OCI-LY3 (cell line): ENCODE measurements at regions not wholly inside any gene's neighbourhood (a gene's known extent, or its start where the extent isn't known, plus 50 kb on each side); places are given as distances from the start of the nearest gene placed in this dataset.

Source experiments
- H2AFZ ChIP-seq: fragments of 200-600, 300-600 bp; shearing (Covaris generic); 2 replicates; pipeline ENCODE4 v1.6.0; 2014; ENCODE audit warnings: antibody characterized with exemption, low read depth, low read length
- H3K27ac ChIP-seq: fragments of 200-600, 300-600 bp; sonication (generic); 2 replicates; pipeline ENCODE4 v1.5.1; 2014; ENCODE audit warnings: mild to moderate bottlenecking, low read length, moderate library complexity, mixed read lengths
- H3K27me3 ChIP-seq: fragments of 200-600, 300-600 bp; sonication (generic); 2 replicates; pipeline ENCODE4 v1.6.1; 2014; ENCODE audit warnings: low read depth, low read length, mixed read lengths
- H3K36me3 ChIP-seq: fragments of 200-600, 300-600 bp; sonication (generic); replicated peaks from 2 replicates; pipeline ENCODE3; 2014; ENCODE audit warnings: low read depth, low read length, mixed read lengths
- H3K4me1 ChIP-seq: fragments of 300-600, 200-600 bp; sonication (generic); 2 replicates; pipeline ENCODE4 v1.6.1; 2014; ENCODE audit warnings: low read length, mixed read lengths
- H3K4me2 ChIP-seq: fragments of 200-600, 300-600 bp; sonication (generic); 2 replicates; pipeline ENCODE4 v1.6.1; 2014; ENCODE audit warnings: low read length, mixed read lengths
- H3K4me3 ChIP-seq: fragments of 300-600, 200-600 bp; sonication (generic); 2 replicates; pipeline ENCODE4 v1.5.1; 2014; ENCODE audit warnings: antibody characterized with exemption, mild to moderate bottlenecking, low read length, moderate library complexity
- H3K79me2 ChIP-seq: fragments of 300-600, 200-600 bp; shearing (Covaris generic); 2 replicates; pipeline ENCODE4 v1.6.1; 2014; ENCODE audit warnings: mild to moderate bottlenecking, low read length, mixed read lengths
- H3K9ac ChIP-seq: fragments of 300-600, 200-600 bp; shearing (Covaris generic); 2 replicates; pipeline ENCODE4 v1.6.0; 2014; ENCODE audit warnings: mild to moderate bottlenecking, low read length, moderate library complexity
- H3K9me3 ChIP-seq: fragments of 200-600, 300-600 bp; shearing (Covaris generic); 2 replicates; pipeline ENCODE4 v1.6.1; 2014; ENCODE audit warnings: low read length, mixed read lengths; ENCODE audit not compliant: insufficient read depth
- H4K20me1 ChIP-seq: fragments of 200-600, 300-600 bp; sonication (generic); 2 replicates; pipeline ENCODE4 v1.6.1; 2016; ENCODE audit warnings: low read length, mixed read lengths; ENCODE audit not compliant: insufficient read depth
- EZH2phosphoT487 ChIP-seq: fragments of 200-600 bp; shearing (Covaris generic); IDR thresholded peaks from 2 replicates; pipeline ENCODE4 v1.6.1; 2018; ENCODE audit warnings: antibody characterized with exemption, mixed run types, low read depth
- TF ChIP-seq, protein P1 (sequence below): fragments of 200-600, 300-600 bp; sonication (generic); IDR thresholded peaks from 2 replicates; pipeline ENCODE4 v1.5.1; 2014; ENCODE audit warnings: antibody characterized with exemption, low read length, low read depth

DNA sequence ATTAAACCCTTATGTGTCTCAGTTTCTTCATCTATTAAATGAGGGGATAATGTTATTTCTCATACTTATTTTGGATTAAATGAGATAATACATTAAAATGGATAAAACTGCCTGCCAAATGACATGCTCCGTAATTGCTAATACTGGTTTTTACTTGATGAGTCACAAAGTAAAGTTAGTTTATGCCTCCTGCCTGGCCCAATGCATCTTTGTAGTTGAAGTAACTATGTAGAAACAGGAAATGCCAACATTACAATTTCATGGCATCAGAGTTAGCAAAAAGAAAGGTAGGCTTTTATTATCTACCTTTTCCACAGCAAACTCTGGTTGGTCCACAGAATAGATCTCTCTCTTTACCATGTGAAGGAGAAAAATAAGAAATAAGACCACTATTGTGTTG lies 214.5 kb downstream of the TBX15 start:
- no peaks in the 10 kb centered on the region for H3K9me3 ChIP-seq
- no peak overlapping the region for H3K4me2 ChIP-seq
- H3K4me3 ChIP-seq: no peak overlapping the region
- no peaks in the 10 kb centered on the region for H3K79me2 ChIP-seq
- H3K36me3 ChIP-seq: no peaks in the 10 kb centered on the region
- TF ChIP-seq EZH2phosphoT487: no peak
- TF ChIP-seq, protein P1, sequence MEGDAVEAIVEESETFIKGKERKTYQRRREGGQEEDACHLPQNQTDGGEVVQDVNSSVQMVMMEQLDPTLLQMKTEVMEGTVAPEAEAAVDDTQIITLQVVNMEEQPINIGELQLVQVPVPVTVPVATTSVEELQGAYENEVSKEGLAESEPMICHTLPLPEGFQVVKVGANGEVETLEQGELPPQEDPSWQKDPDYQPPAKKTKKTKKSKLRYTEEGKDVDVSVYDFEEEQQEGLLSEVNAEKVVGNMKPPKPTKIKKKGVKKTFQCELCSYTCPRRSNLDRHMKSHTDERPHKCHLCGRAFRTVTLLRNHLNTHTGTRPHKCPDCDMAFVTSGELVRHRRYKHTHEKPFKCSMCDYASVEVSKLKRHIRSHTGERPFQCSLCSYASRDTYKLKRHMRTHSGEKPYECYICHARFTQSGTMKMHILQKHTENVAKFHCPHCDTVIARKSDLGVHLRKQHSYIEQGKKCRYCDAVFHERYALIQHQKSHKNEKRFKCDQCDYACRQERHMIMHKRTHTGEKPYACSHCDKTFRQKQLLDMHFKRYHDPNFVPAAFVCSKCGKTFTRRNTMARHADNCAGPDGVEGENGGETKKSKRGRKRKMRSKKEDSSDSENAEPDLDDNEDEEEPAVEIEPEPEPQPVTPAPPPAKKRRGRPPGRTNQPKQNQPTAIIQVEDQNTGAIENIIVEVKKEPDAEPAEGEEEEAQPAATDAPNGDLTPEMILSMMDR: no peak
- H3K9ac ChIP-seq: no peak overlapping the region
- no peak overlapping the region for H2AFZ ChIP-seq
- no peaks in the 10 kb centered on the region for H3K27me3 ChIP-seq
- no peak overlapping the region for H3K27ac ChIP-seq
- no peaks in the 10 kb centered on the region for H4K20me1 ChIP-seq
- no peaks in the 10 kb centered on the region for H3K4me1 ChIP-seq

DNA sequence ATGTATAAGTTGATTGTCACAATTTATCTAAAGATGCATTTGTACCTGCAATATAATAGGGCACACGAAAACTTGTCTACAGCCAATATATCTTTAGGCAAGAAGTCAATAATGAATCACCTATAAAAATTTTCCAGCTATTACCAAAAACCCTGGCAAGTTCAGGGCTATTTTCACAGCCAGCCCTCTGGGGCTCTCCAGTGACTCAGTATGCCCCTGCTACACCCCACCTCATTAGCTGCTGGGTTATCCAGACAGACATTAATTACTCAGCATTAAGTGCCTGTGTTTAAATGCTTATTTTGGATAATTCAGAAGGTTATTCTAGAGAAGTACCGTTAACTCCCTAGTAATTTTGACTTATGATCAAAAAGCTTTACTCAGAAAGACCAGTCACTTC lies 220.2 kb downstream of the TBX15 start:
- TF ChIP-seq, protein P1: no peak
- TF ChIP-seq EZH2phosphoT487: no peak
- Histone ChIP-seq H3K27me3 (no peaks in the 10 kb centered on the region), H3K36me3 (no peaks in the 10 kb centered on the region), H3K9me3 (no peaks in the 10 kb centered on the region), H3K79me2 (no peaks in the 10 kb centered on the region), H4K20me1 (no peaks in the 10 kb centered on the region), H3K27ac (no peak overlapping the region), H3K4me3 (no peak overlapping the region), H3K9ac (no peak overlapping the region), H3K4me2 (no peak overlapping the region), H3K4me1 (no peaks in the 10 kb centered on the region), H2AFZ (no peak overlapping the region)

DNA sequence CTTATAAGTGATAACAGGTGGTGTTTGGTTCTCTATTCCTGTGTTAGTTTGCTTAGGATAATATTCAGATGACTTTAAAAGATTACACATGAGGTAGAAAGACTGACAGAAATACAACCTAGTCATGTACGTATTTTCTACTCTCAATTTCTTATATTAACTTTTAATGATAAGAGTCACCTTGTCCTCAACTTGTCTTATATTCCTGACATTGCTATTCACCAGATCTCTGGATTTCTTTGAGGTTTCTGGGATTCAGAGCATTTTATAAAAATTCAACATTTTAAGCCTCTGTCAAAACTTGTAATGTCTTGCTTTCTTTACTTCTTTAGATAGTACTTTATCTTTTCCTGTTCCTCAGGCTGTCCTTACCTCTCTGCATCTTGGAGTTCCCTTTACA lies 234.2 kb downstream of the TBX15 start:
- Histone ChIP-seq H3K27ac (no peak overlapping the region), H3K4me1 (no peaks in the 10 kb centered on the region), H3K9me3 (no peaks in the 10 kb centered on the region), H3K4me2 (no peak overlapping the region), H3K36me3 (no peaks in the 10 kb centered on the region), H3K27me3 (no peaks in the 10 kb centered on the region), H3K4me3 (no peak overlapping the region), H4K20me1 (no peaks in the 10 kb centered on the region), H3K79me2 (no peaks in the 10 kb centered on the region), H3K9ac (no peak overlapping the region), H2AFZ (no peak overlapping the region)
- TF ChIP-seq EZH2phosphoT487: no peak
- TF ChIP-seq, protein P1: no peak

DNA sequence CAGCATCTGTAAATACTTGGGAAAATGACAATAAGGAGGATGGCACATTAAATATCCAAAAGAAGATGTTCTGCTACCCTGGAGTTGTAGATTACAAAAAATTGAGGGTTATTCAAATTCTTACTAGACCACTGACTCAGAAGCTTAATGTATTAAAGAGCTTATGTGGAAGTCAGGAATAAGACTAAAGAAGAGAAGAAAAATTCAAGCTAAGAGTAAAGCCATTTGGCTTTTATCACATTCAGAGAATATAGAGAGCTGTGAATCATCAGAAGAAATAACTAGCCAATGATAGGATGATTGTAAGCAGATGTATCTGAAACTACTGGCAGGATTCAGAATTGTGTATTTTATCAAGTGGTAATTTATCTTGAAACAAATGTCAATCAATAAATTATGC lies 237.0 kb downstream of the TBX15 start:
- Histone ChIP-seq H3K27ac (no peak overlapping the region), H3K79me2 (no peaks in the 10 kb centered on the region), H3K4me2 (no peak overlapping the region), H3K9me3 (no peaks in the 10 kb centered on the region), H3K4me1 (no peaks in the 10 kb centered on the region), H3K36me3 (no peaks in the 10 kb centered on the region), H3K4me3 (no peak overlapping the region), H3K9ac (no peak overlapping the region), H3K27me3 (no peaks in the 10 kb centered on the region), H2AFZ (no peak overlapping the region), H4K20me1 (no peaks in the 10 kb centered on the region)
- TF ChIP-seq EZH2phosphoT487: no peak
- TF ChIP-seq, protein P1: no peak
